ENCODE measurements at regions not wholly inside any gene's neighbourhood (a gene's known extent, or its start where the extent isn't known, plus 50 kb on each side); places are given as distances from the start of the nearest gene placed in this dataset.
"Not testable (repeated sequence)": the region's sequence is repeated elsewhere in the genome, so short reads cannot be mapped to it uniquely, and the experiment has no call there.

GRCh38 chr18:14285053-14285452, 152.8 kb upstream of the ZNF519 start:
- H3K9me3 Mint-ChIP-seq (ENCODE audit: low read depth, unreplicated experiment): no peaks in the 10 kb centered on the region

GRCh38 chr18:14275391-14275790, 143.2 kb upstream of the ZNF519 start:
- H3K27ac Mint-ChIP-seq (ENCODE audit: unreplicated experiment); DNase-seq; H3K4me1 Mint-ChIP-seq (ENCODE audit: low read depth, unreplicated experiment); BruUV-seq (replicated peaks); H3K4me3 Mint-ChIP-seq (ENCODE audit: low read depth, unreplicated experiment); H3K36me3 Mint-ChIP-seq (ENCODE audit: insufficient read depth, unreplicated experiment); H3K9me3 Mint-ChIP-seq (ENCODE audit: low read depth, unreplicated experiment); CTCF ChIA-PET; intact Hi-C loops (cut with micrococcal nuclease; ENCODE audit: unreplicated experiment): not testable (repeated sequence)
- peaks cover 21% of the 10 kb centered on the region for H3K27me3 Mint-ChIP-seq (ENCODE audit: unreplicated experiment)

More at GRCh38 chr18:14285053-14285452, 152.8 kb upstream of the ZNF519 start:
- BruUV-seq (replicated peaks): no TSS peak
- intact Hi-C loops (cut with micrococcal nuclease; ENCODE audit: unreplicated experiment): no loop called here
- no peak for TF ChIP-seq CTCF (IDR thresholded peaks at IDR 0.05; ENCODE audit: unreplicated experiment)
- Mint-ChIP-seq H3K36me3 (ENCODE audit: insufficient read depth, unreplicated experiment) (no peaks in the 10 kb centered on the region), H3K4me3 (ENCODE audit: low read depth, unreplicated experiment) (no peak overlapping the region), H3K4me1 (ENCODE audit: low read depth, unreplicated experiment) (no peaks in the 10 kb centered on the region), H3K27ac (ENCODE audit: unreplicated experiment) (no peak overlapping the region), H3K27me3 (ENCODE audit: unreplicated experiment) (peaks cover 12% of the 10 kb centered on the region)
- no peak for DNase-seq
- CTCF ChIA-PET: no interaction called here

- peaks cover 14% of the 10 kb centered on the region for H3K27me3 Mint-ChIP-seq (ENCODE audit: unreplicated experiment)
- DNase-seq; H3K36me3 Mint-ChIP-seq (ENCODE audit: insufficient read depth, unreplicated experiment); H3K27ac Mint-ChIP-seq (ENCODE audit: unreplicated experiment); BruUV-seq (replicated peaks); CTCF ChIA-PET; H3K4me3 Mint-ChIP-seq (ENCODE audit: low read depth, unreplicated experiment); H3K4me1 Mint-ChIP-seq (ENCODE audit: low read depth, unreplicated experiment); H3K9me3 Mint-ChIP-seq (ENCODE audit: low read depth, unreplicated experiment); intact Hi-C loops (cut with micrococcal nuclease; ENCODE audit: unreplicated experiment): not testable (repeated sequence)
Observed at GRCh38 chr18:14265637-14266410, 133.6 kb upstream of the ZNF519 start.

GRCh38 chr18:14262786-14263185, 130.6 kb upstream of the ZNF519 start:
- H3K36me3 Mint-ChIP-seq (ENCODE audit: insufficient read depth, unreplicated experiment); H3K4me3 Mint-ChIP-seq (ENCODE audit: low read depth, unreplicated experiment); DNase-seq; H3K4me1 Mint-ChIP-seq (ENCODE audit: low read depth, unreplicated experiment); intact Hi-C loops (cut with micrococcal nuclease; ENCODE audit: unreplicated experiment); BruUV-seq (replicated peaks); H3K27ac Mint-ChIP-seq (ENCODE audit: unreplicated experiment); H3K9me3 Mint-ChIP-seq (ENCODE audit: low read depth, unreplicated experiment); CTCF ChIA-PET: not testable (repeated sequence)
- peaks cover 13% of the 10 kb centered on the region for H3K27me3 Mint-ChIP-seq (ENCODE audit: unreplicated experiment)

GRCh38 chr18:14250084-14250677, 117.9 kb upstream of the ZNF519 start:
- H3K9me3 Mint-ChIP-seq (ENCODE audit: low read depth, unreplicated experiment); H3K36me3 Mint-ChIP-seq (ENCODE audit: insufficient read depth, unreplicated experiment); BruUV-seq (replicated peaks); DNase-seq; H3K4me1 Mint-ChIP-seq (ENCODE audit: low read depth, unreplicated experiment); intact Hi-C loops (cut with micrococcal nuclease; ENCODE audit: unreplicated experiment); H3K27me3 Mint-ChIP-seq (ENCODE audit: unreplicated experiment); H3K4me3 Mint-ChIP-seq (ENCODE audit: low read depth, unreplicated experiment); CTCF ChIA-PET; H3K27ac Mint-ChIP-seq (ENCODE audit: unreplicated experiment): not testable (repeated sequence)

GRCh38 chr18:14239224-14239623, 107.0 kb upstream of the ZNF519 start:
- H3K9me3 Mint-ChIP-seq (ENCODE audit: low read depth, unreplicated experiment); DNase-seq; H3K4me1 Mint-ChIP-seq (ENCODE audit: low read depth, unreplicated experiment); H3K27ac Mint-ChIP-seq (ENCODE audit: unreplicated experiment); BruUV-seq (replicated peaks); CTCF ChIA-PET; H3K27me3 Mint-ChIP-seq (ENCODE audit: unreplicated experiment); H3K36me3 Mint-ChIP-seq (ENCODE audit: insufficient read depth, unreplicated experiment); H3K4me3 Mint-ChIP-seq (ENCODE audit: low read depth, unreplicated experiment); intact Hi-C loops (cut with micrococcal nuclease; ENCODE audit: unreplicated experiment): not testable (repeated sequence)

GRCh38 chr18:14236356-14237048, 104.3 kb upstream of the ZNF519 start:
- H3K36me3 Mint-ChIP-seq (ENCODE audit: insufficient read depth, unreplicated experiment); DNase-seq; CTCF ChIA-PET; H3K4me1 Mint-ChIP-seq (ENCODE audit: low read depth, unreplicated experiment); H3K27ac Mint-ChIP-seq (ENCODE audit: unreplicated experiment); BruUV-seq (replicated peaks); H3K27me3 Mint-ChIP-seq (ENCODE audit: unreplicated experiment); H3K9me3 Mint-ChIP-seq (ENCODE audit: low read depth, unreplicated experiment); H3K4me3 Mint-ChIP-seq (ENCODE audit: low read depth, unreplicated experiment); intact Hi-C loops (cut with micrococcal nuclease; ENCODE audit: unreplicated experiment): not testable (repeated sequence)

GRCh38 chr18:14225286-14225679, 93.0 kb upstream of the ZNF519 start:
- H3K9me3 Mint-ChIP-seq (ENCODE audit: low read depth, unreplicated experiment); H3K4me3 Mint-ChIP-seq (ENCODE audit: low read depth, unreplicated experiment); BruUV-seq (replicated peaks); CTCF ChIA-PET; DNase-seq; intact Hi-C loops (cut with micrococcal nuclease; ENCODE audit: unreplicated experiment); H3K36me3 Mint-ChIP-seq (ENCODE audit: insufficient read depth, unreplicated experiment); H3K4me1 Mint-ChIP-seq (ENCODE audit: low read depth, unreplicated experiment); H3K27me3 Mint-ChIP-seq (ENCODE audit: unreplicated experiment): not testable (repeated sequence)
- peak overlapping the region; percentile 51 for H3K27ac Mint-ChIP-seq (ENCODE audit: unreplicated experiment)

GRCh38 chr18:14224551-14225285, 92.5 kb upstream of the ZNF519 start:
- CTCF ChIA-PET; DNase-seq; H3K27ac Mint-ChIP-seq (ENCODE audit: unreplicated experiment); H3K27me3 Mint-ChIP-seq (ENCODE audit: unreplicated experiment); intact Hi-C loops (cut with micrococcal nuclease; ENCODE audit: unreplicated experiment); H3K4me1 Mint-ChIP-seq (ENCODE audit: low read depth, unreplicated experiment); H3K36me3 Mint-ChIP-seq (ENCODE audit: insufficient read depth, unreplicated experiment); BruUV-seq (replicated peaks); H3K9me3 Mint-ChIP-seq (ENCODE audit: low read depth, unreplicated experiment); H3K4me3 Mint-ChIP-seq (ENCODE audit: low read depth, unreplicated experiment): not testable (repeated sequence)

Data from Calu3 (cell line).